ENCODE measurements at regions not wholly inside any gene's neighbourhood (a gene's known extent, or its start where the extent isn't known, plus 50 kb on each side); places are given as distances from the start of the nearest gene placed in this dataset.

DNA sequence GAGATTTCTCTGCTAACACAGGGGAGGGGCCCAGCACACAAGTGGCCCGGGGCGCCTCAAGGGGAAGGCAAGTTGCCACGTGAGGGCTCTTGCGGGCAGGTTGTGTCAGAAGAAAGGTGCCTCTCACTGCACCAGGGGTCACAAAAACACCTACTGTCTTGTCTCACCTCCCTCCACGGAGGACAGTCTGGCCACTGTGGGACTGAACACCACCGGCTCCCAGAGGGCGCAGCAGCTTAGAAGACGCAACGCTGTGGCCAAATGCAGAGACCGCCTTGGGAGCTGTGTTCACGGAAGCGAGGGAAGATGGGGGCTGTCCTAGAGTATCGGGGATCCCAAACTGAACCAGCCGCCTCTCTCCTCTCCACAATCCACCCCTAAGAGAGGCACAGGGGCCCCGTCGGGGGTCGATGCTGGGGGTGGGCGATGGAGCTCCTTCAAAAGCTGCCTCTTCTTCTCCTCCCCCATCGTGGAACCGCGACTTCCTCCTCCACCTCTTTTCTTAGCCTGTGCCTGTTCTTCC, 177.5 kb downstream of the FOXO1 start:
- no peak overlapping the region for H3K27ac ChIP-seq
- TF ChIP-seq, protein P1, sequence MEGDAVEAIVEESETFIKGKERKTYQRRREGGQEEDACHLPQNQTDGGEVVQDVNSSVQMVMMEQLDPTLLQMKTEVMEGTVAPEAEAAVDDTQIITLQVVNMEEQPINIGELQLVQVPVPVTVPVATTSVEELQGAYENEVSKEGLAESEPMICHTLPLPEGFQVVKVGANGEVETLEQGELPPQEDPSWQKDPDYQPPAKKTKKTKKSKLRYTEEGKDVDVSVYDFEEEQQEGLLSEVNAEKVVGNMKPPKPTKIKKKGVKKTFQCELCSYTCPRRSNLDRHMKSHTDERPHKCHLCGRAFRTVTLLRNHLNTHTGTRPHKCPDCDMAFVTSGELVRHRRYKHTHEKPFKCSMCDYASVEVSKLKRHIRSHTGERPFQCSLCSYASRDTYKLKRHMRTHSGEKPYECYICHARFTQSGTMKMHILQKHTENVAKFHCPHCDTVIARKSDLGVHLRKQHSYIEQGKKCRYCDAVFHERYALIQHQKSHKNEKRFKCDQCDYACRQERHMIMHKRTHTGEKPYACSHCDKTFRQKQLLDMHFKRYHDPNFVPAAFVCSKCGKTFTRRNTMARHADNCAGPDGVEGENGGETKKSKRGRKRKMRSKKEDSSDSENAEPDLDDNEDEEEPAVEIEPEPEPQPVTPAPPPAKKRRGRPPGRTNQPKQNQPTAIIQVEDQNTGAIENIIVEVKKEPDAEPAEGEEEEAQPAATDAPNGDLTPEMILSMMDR (conservative IDR thresholded peaks at IDR 0.05) = no peak
- TF ChIP-seq ZFX (IDR thresholded peaks at IDR 0.05) = no peak

DNA sequence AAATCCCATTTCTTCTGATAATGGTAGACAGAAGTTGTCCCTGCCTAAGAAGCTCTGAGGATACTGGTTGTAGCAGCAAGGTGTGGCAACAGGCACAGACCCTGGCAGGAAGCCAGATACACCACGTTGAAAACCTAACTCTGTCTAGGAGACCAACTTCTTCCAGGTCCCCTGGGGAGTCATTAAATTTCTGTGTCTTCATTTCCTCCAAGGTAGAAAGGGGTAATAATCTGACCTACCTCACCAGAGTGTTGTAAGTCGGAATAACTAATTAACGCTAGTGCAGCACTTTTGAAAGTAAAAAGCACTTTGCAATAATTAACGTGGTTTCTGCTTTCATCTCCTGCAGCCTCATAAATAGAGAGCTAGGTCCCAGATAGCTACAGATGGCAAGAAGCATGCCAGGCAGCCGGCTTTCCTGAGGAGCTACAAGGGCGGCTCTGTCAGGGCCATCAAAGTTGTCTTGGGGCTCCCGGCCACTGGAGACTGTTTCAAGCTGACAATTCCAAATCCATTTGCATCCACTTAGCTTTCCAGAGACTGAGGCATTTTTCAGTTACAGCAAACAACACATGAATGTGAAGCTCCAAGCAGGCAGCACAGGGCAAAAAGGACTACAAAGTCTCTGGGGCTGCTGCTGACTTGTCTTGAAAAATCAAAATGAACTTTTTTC, 176.2 kb downstream of the FOXO1 start:
- no peak for TF ChIP-seq ZFX (IDR thresholded peaks at IDR 0.05)
- TF ChIP-seq, protein P1 (conservative IDR thresholded peaks at IDR 0.05) = no peak
- no peak overlapping the region for H3K27ac ChIP-seq

DNA sequence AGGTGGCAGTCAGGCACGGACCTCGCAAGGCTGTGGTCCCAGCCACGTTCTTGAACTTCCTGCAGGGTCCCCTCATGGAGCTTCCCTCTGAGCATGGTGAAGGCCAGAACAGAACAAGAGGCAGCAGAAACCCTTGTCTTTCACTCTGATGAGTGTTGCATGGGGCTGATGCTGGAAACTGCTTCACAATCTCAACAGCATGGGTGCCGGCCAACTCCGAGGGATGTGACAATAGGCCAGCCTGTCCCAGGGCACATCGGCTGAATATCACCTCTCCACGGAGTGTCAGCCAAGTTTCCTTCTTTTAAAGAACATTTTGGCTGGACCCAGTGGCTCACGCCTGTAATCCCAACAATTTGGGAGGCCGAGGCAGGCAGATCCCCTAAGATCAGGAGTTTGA, 173.9 kb downstream of the FOXO1 start:
- no peak overlapping the region for H3K27ac ChIP-seq
- TF ChIP-seq, protein P1 (conservative IDR thresholded peaks at IDR 0.05) = no peak
- TF ChIP-seq ZFX (IDR thresholded peaks at IDR 0.05) = no peak

DNA sequence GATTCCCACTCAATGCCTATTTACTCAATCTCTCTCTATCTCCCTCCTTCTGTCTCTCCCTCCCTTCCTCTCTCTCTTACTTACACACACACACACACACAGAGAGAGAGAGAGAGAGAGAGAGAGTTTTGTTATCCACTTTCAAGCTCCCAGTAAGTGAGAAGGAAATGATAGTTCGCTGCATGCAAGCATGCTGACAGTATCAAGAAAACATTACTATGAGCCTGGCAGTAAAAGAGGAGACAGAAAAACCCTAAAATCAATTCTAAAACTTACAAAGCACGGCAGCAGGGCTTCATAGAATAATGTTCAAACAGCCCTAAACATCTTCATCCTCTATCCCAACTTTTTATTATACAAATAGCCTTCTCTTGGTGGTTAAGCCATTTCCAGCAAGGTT, 171.9 kb downstream of the FOXO1 start:
- TF ChIP-seq, protein P1 (conservative IDR thresholded peaks at IDR 0.05) = no peak
- no peak for TF ChIP-seq ZFX (IDR thresholded peaks at IDR 0.05)

DNA sequence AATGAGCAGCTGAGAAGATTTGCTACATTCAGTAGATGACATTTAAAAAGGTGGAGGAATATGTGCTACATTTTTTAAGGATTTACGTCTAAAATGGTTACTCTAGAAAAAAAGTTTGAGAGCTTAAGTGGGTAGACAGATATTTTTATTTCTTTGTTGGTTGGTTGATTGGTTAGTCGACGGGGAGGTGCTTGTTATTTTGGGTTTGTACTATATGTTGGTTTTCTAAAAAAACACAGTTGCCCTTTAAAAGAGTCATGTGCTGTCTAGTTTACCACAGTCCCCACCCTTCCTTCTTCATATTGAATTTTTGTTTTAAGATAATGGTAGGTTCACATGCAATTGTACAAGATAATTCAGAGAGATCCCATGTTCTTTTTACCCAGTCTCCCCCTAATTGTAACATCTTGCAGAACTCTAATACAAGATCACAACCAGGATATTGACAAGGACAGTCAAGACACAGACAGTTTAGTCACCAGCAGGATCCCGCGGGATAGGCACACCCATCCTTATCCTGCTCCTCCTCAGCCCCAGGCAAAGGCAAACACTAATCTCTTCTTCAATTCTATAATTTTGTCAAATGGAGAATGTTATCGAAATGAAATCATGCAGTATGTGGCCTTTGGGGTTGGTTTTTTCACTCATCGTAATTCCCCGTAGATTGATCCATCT, 171.4 kb downstream of the FOXO1 start:
- no peak overlapping the region for H3K27ac ChIP-seq

More for the DNA sequence above, 171.9 kb downstream of the FOXO1 start:
- no peak overlapping the region for H3K27ac ChIP-seq

DNA sequence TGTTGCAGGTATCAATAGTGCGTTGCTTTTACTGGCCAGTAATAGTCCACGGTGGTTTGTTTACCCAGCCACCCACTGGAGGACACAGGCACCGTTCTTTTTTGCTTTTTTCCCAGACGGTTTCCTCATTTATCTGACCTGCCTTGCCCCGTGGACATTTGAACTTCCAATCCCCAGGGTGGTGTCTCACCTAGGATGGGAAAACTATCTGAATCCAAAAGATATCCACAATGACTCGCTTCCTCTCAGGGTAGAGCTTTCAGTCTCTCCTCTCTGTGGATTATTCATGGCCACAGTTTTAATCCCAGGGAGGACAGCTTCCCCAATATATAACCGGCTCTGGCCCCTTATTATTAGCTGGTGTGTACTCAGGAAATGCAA, 170.8 kb downstream of the FOXO1 start:
- no peak overlapping the region for H3K27ac ChIP-seq
- TF ChIP-seq, protein P1 (conservative IDR thresholded peaks at IDR 0.05) = no peak
- no peak for TF ChIP-seq ZFX (IDR thresholded peaks at IDR 0.05)

More for the DNA sequence above, 171.4 kb downstream of the FOXO1 start:
- no peak for TF ChIP-seq ZFX (IDR thresholded peaks at IDR 0.05)
- TF ChIP-seq, protein P1 (conservative IDR thresholded peaks at IDR 0.05) = no peak

Data from C4-2B (cell line).